Naive thymus-derived CD8-positive, alpha-beta T cell (primary cell): ENCODE measurements at regions not wholly inside any gene's neighbourhood (a gene's known extent, or its start where the extent isn't known, plus 50 kb on each side); places are given as distances from the start of the nearest gene placed in this dataset.

Source experiments
- ATAC-seq, 2 donors: fragments of 150-1000 bp; cut with Tn5 transposase in 1 of 2; sonication (Bioruptor Pico), chemical (Tn5 transposase) in 1 of 2; 1 replicate in 1 of 2; 2 replicates in 1 of 2; pipeline ENCODE4 v1.10.0; 2021; ENCODE audit warnings: mild to moderate bottlenecking in 2 of 2, moderate library complexity in 2 of 2
- POLR2A ChIA-PET: fragments of 350-600 bp; sonication (Branson Sonifier 250); formaldehyde crosslinking; loops from one replicate; lab custom pipeline; 2021; ENCODE audit warnings: antibody characterized with exemption; lab: Charles Lee
- DNase-seq, 10 donors: peaks; one replicate each; pipeline versions ENCODE4 v3.0.0 to v3.0.0-alpha.2; 2020 to 2022
- H3K27ac Mint-ChIP-seq, 10 donors: one replicate each; pipeline ENCODE4 v1.8.0; 2020 to 2022; ENCODE audit warnings: mild to moderate bottlenecking in 10 of 10, mixed read lengths in 10 of 10, moderate library complexity in 4 of 10, inconsistent platforms in 1 of 10
- H3K27me3 Mint-ChIP-seq, 5 donors: one replicate each; pipeline ENCODE4 v1.8.0; 2021 to 2022; ENCODE audit warnings: mixed read lengths in 5 of 5
- H3K36me3 Mint-ChIP-seq, 3 donors: one replicate each; pipeline ENCODE4 v1.8.0; 2020 to 2022; ENCODE audit warnings: mixed read lengths in 3 of 3, mild to moderate bottlenecking in 2 of 3, inconsistent platforms in 1 of 3
- H3K4me1 Mint-ChIP-seq, 4 donors: one replicate each; pipeline ENCODE4 v1.8.0; 2021 to 2022; ENCODE audit warnings: mixed read lengths in 4 of 4
- H3K4me3 Mint-ChIP-seq, 10 donors: one replicate each; pipeline ENCODE4 v1.8.0; 2020 to 2022; ENCODE audit warnings: mild to moderate bottlenecking in 10 of 10, mixed read lengths in 10 of 10, moderate library complexity in 6 of 10, inconsistent platforms in 1 of 10
- H3K9me3 Mint-ChIP-seq, 9 donors: one replicate each; pipeline ENCODE4 v1.8.0; 2020 to 2022; ENCODE audit warnings: mixed read lengths in 9 of 9, mild to moderate bottlenecking in 3 of 9, inconsistent platforms in 1 of 9, moderate library complexity in 1 of 9

GRCh38 chrX:134733591-134733990 is 63.4 kb downstream of the PABIR2 start:
- H3K27ac Mint-ChIP-seq = no peak overlapping the region
- H3K9me3 Mint-ChIP-seq = no peaks in the 10 kb centered on the region
- ATAC-seq (no peak), DNase-seq (no peak)
- POLR2A ChIA-PET = no interaction called here
- H3K36me3 Mint-ChIP-seq = no peaks in the 10 kb centered on the region
- no peaks in the 10 kb centered on the region for H3K27me3 Mint-ChIP-seq
- no peaks in the 10 kb centered on the region for H3K4me1 Mint-ChIP-seq
- no peak overlapping the region for H3K4me3 Mint-ChIP-seq

GRCh38 chrX:134732676-134733075 is 64.3 kb downstream of the PABIR2 start:
- Mint-ChIP-seq H3K9me3 (no peaks in the 10 kb centered on the region), H3K4me1 (no peaks in the 10 kb centered on the region), H3K27ac (no peak overlapping the region), H3K36me3 (no peaks in the 10 kb centered on the region), H3K27me3 (no peaks in the 10 kb centered on the region), H3K4me3 (no peak overlapping the region)
- POLR2A ChIA-PET = no interaction called here
- DNase-seq (no peak), ATAC-seq (no peak)

DNA sequence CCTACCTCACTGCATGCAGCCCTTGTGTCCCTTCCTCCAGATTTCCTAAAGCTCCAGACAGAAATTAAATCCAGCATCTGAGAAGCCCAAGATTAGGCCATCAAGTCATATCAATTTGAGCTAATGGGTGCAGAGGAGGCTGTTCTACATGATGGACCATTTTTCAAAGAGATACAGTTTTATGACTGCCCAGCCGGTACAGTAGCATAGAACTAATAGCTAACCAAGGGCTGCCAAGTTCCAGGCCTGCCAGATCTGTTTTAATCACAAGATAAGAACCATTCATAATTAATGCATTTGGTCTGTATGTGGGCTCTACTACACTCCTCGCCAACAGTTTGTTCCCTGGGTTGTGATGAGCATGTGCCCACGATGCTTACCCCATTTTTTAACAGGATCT is 64.9 kb downstream of the PABIR2 start:
- no peaks in the 10 kb centered on the region for H3K27me3 Mint-ChIP-seq
- POLR2A ChIA-PET = no interaction called here
- no peaks in the 10 kb centered on the region for H3K4me1 Mint-ChIP-seq

DNA sequence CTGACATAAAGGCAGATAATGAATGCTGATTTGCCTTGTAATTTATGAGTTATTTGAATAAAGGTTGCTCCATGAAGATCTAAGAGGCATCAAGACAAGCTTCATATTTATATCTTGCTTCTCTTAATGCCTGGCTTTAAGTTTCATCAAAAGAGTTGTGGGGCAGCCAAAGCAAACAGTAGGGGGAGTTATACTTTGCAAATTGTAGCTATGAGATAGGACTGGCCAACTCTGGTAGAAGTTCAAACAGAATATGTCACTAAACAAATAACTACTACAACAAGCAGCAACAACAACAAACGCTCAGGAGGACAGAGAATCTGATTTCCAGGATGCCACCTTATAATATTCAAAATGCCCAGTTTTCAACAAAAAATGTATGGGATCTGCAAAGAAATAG is 69.1 kb upstream of the PLAC1 start:
- POLR2A ChIA-PET = no interaction called here
- Mint-ChIP-seq H3K4me3 (no peak overlapping the region), H3K9me3 (no peaks in the 10 kb centered on the region), H3K27me3 (peaks cover 0 to 4% (median 0%) of the 10 kb centered on the region in 5 donors), H3K36me3 (no peaks in the 10 kb centered on the region), H3K27ac (no peak overlapping the region), H3K4me1 (no peaks in the 10 kb centered on the region)
- ATAC-seq (no peak), DNase-seq (no peak)

More for the DNA sequence above, 64.9 kb downstream of the PABIR2 start:
- Mint-ChIP-seq H3K36me3 (no peaks in the 10 kb centered on the region), H3K27ac (no peak overlapping the region), H3K9me3 (no peaks in the 10 kb centered on the region), H3K4me3 (no peak overlapping the region)
- DNase-seq (no peak), ATAC-seq (no peak)

GRCh38 chrX:134725103-134725690 is 66.9 kb upstream of the PLAC1 start:
- ATAC-seq = no peak

DNA sequence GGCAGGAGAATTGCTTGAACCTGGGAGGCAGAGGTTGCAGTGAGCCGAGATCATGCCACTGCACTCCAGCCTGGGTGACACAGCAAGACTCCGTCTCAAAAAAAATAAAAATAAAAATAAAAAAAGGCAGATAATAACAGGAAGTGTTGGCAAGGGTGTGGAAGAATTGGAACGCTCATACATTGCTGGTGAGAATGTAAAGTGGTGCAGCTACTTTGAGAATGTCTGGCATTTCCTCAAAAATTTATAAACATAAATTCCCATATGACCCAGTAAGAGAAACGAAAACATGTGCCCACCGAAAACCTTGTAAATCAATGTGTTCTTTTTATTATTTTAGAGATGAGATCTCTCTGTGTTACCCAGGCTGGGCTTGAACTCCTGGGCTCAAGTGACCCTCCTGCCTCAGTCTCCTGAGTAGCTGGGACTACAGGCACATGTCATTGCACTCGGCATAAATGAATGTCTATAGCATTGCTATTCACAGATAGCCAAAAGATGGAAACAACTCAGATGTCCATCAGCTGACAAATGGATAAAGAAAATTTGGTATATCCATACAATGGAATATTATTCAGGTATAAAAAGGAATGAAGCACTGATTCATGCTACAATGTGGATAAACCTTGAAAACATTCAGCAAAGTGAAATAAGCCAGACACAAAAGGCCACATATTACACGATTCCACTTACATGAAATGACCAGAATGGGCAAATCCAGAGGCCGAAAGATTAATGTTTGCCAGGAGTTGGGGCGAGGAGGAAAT is 63.7 kb upstream of the PLAC1 start:
- H3K36me3 Mint-ChIP-seq = no peaks in the 10 kb centered on the region
- no peak overlapping the region for H3K27ac Mint-ChIP-seq
- ATAC-seq = no peak
- peaks cover 0 to 2% (median 0%) of the 10 kb centered on the region in 9 donors for H3K9me3 Mint-ChIP-seq
- H3K4me1 Mint-ChIP-seq = peaks cover 0 to 10% (median 6%) of the 10 kb centered on the region in 4 donors
- POLR2A ChIA-PET = no interaction called here
- H3K27me3 Mint-ChIP-seq = peaks cover 0 to 4% (median 0%) of the 10 kb centered on the region in 5 donors
- no peak for DNase-seq
- no peak overlapping the region for H3K4me3 Mint-ChIP-seq

More at GRCh38 chrX:134725103-134725690, 66.9 kb upstream of the PLAC1 start:
- Mint-ChIP-seq H3K27ac (no peak overlapping the region), H3K4me3 (no peak overlapping the region), H3K4me1 (no peaks in the 10 kb centered on the region), H3K27me3 (peaks cover 0 to 4% (median 0%) of the 10 kb centered on the region in 5 donors), H3K9me3 (peaks cover 0 to 2% (median 0%) of the 10 kb centered on the region in 9 donors), H3K36me3 (no peaks in the 10 kb centered on the region)
- POLR2A ChIA-PET = no interaction called here
- DNase-seq = no peak

- Mint-ChIP-seq H3K27ac (peak overlapping the region in 1 of 10 donors; percentile 5), H3K36me3 (no peaks in the 10 kb centered on the region), H3K9me3 (peaks cover 0 to 2% (median 0%) of the 10 kb centered on the region in 9 donors), H3K4me3 (no peak overlapping the region), H3K27me3 (peaks cover 0 to 4% (median 0%) of the 10 kb centered on the region in 5 donors), H3K4me1 (peaks cover 0 to 10% (median 6%) of the 10 kb centered on the region in 4 donors)
- ATAC-seq (peak in 1 of 2 donors; percentile 49), DNase-seq (peak in 3 of 10 donors; percentile 7 to 15 (median 11))
- POLR2A ChIA-PET = no interaction called here
Measured at GRCh38 chrX:134718966-134719317, 60.7 kb upstream of the PLAC1 start.

DNA sequence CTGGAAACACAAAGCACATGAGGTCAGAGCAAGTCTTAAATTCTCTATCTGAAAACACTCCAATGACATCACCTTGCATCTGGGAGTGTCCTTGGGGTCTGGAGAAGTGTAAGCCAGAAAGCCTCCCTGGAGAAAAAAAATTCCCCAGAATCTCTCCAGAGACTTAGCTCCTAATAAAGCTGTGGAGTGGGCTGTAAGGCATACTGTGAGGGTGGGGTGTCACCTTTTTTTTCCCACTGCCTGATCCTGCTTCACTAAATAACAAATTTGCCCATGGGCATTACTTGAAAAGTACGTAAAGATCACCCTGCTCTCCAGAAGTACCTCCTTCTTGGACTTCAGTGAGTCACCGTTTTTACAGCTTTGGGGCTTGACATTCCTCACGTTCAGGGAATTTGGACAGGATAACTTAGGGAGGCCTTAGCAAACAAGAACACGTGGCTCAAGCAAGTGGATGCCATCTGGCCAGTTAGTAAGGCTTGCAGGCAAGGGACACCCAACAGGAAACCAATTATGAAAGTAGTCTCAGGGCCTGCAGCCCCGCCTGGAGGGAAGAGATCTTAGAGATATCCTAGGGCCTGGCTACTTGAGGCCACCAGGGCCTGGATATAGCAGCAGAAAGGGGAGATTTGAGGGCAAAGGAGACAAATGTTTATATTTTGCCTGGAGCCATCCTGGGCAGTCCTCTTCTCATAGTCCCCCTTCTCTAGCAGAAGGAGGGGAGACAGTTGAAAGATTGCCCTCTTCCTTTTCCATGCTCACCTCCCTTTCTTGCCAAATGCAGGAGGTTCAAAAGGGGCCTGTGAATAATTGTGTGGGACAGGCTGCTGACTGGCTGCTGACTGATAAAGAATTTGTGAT is 60.1 kb upstream of the PLAC1 start:
- ATAC-seq (no peak), DNase-seq (no peak)
- peak overlapping the region in 1 of 10 donors; percentile 5 for H3K27ac Mint-ChIP-seq
- peaks cover 0 to 10% (median 6%) of the 10 kb centered on the region in 4 donors for H3K4me1 Mint-ChIP-seq
- H3K27me3 Mint-ChIP-seq = peaks cover 0 to 4% (median 0%) of the 10 kb centered on the region in 5 donors
- no peaks in the 10 kb centered on the region for H3K36me3 Mint-ChIP-seq
- POLR2A ChIA-PET = no interaction called here
- no peak overlapping the region for H3K4me3 Mint-ChIP-seq
- H3K9me3 Mint-ChIP-seq = peaks cover 0 to 2% (median 0%) of the 10 kb centered on the region in 9 donors

- H3K27me3 Mint-ChIP-seq = peaks cover 0 to 4% (median 0%) of the 10 kb centered on the region in 5 donors
- H3K27ac Mint-ChIP-seq = no peak overlapping the region
- POLR2A ChIA-PET = no interaction called here
- peaks cover 0 to 2% (median 0%) of the 10 kb centered on the region in 9 donors for H3K9me3 Mint-ChIP-seq
- ATAC-seq = no peak
- H3K4me3 Mint-ChIP-seq = no peak overlapping the region
- DNase-seq = no peak
- H3K36me3 Mint-ChIP-seq = no peaks in the 10 kb centered on the region
- peaks cover 0 to 10% (median 6%) of the 10 kb centered on the region in 4 donors for H3K4me1 Mint-ChIP-seq
Measured at GRCh38 chrX:134717698-134718097, 59.4 kb upstream of the PLAC1 start.

GRCh38 chrX:134716620-134717012 is 58.3 kb upstream of the PLAC1 start:
- Mint-ChIP-seq H3K4me1 (peaks cover 0 to 10% (median 6%) of the 10 kb centered on the region in 4 donors), H3K27me3 (peaks cover 0 to 4% (median 0%) of the 10 kb centered on the region in 5 donors), H3K9me3 (no peaks in the 10 kb centered on the region), H3K4me3 (no peak overlapping the region), H3K27ac (no peak overlapping the region), H3K36me3 (no peaks in the 10 kb centered on the region)
- no peak for DNase-seq
- ATAC-seq = no peak
- POLR2A ChIA-PET = no interaction called here

GRCh38 chrX:134715930-134716619 is 57.8 kb upstream of the PLAC1 start:
- Mint-ChIP-seq H3K27ac (no peak overlapping the region), H3K27me3 (peaks cover 0 to 4% (median 0%) of the 10 kb centered on the region in 5 donors), H3K36me3 (no peaks in the 10 kb centered on the region), H3K9me3 (no peaks in the 10 kb centered on the region), H3K4me3 (no peak overlapping the region), H3K4me1 (peaks cover 0 to 10% (median 6%) of the 10 kb centered on the region in 4 donors)
- DNase-seq (no peak), ATAC-seq (no peak)
- POLR2A ChIA-PET = no interaction called here

DNA sequence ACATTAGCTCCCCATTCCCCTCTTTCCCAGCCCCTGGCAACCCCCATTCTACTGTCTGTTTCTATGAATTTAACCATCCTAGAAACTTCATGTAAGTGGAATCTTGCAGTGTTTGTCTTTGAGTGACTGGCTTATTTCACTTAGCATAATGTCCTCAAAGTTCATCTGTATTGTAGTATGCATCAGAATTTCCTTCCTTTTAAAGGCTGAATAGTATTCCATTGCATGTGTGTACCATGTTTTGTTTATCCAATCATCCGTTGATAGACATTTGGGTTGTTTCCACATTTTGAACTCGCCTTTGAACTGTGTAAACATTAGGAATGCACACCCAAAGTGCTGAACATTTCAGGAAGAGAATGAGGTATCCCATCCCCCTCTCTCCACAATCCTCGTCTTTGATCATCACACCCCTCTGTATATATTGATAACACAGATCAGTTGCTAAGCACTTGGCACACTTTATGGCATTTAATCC is 56.4 kb upstream of the PLAC1 start:
- DNase-seq (no peak), ATAC-seq (no peak)
- Mint-ChIP-seq H3K4me3 (no peak overlapping the region), H3K27me3 (peaks cover 0 to 4% (median 0%) of the 10 kb centered on the region in 5 donors), H3K9me3 (no peaks in the 10 kb centered on the region), H3K27ac (no peak overlapping the region), H3K4me1 (peaks cover 0 to 10% (median 6%) of the 10 kb centered on the region in 4 donors), H3K36me3 (no peaks in the 10 kb centered on the region)
- POLR2A ChIA-PET = no interaction called here
